ENCODE measurements at regions not wholly inside any gene's neighbourhood (a gene's known extent, or its start where the extent isn't known, plus 50 kb on each side); places are given as distances from the start of the nearest gene placed in this dataset.

DNA sequence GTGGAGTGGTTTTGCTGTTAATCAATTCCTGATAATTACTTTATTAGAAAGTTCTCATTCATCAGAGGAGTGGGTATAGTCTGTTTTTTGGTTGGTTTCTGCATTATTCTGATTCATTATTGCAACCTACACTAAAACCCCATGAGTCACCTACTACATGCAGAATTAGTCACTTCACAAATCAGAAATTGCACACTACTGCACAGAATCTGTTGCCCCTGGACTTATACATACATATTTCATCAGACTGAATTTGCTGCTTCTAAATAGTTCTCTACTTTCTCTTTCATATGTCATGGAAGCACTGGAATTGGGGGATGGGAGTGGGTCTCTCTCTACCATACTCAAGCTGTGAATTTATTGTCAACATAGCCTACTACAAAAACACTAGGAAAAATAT lies 585.1 kb downstream of the DNAH5 start (continued):
- TF ChIP-seq, protein P1, sequence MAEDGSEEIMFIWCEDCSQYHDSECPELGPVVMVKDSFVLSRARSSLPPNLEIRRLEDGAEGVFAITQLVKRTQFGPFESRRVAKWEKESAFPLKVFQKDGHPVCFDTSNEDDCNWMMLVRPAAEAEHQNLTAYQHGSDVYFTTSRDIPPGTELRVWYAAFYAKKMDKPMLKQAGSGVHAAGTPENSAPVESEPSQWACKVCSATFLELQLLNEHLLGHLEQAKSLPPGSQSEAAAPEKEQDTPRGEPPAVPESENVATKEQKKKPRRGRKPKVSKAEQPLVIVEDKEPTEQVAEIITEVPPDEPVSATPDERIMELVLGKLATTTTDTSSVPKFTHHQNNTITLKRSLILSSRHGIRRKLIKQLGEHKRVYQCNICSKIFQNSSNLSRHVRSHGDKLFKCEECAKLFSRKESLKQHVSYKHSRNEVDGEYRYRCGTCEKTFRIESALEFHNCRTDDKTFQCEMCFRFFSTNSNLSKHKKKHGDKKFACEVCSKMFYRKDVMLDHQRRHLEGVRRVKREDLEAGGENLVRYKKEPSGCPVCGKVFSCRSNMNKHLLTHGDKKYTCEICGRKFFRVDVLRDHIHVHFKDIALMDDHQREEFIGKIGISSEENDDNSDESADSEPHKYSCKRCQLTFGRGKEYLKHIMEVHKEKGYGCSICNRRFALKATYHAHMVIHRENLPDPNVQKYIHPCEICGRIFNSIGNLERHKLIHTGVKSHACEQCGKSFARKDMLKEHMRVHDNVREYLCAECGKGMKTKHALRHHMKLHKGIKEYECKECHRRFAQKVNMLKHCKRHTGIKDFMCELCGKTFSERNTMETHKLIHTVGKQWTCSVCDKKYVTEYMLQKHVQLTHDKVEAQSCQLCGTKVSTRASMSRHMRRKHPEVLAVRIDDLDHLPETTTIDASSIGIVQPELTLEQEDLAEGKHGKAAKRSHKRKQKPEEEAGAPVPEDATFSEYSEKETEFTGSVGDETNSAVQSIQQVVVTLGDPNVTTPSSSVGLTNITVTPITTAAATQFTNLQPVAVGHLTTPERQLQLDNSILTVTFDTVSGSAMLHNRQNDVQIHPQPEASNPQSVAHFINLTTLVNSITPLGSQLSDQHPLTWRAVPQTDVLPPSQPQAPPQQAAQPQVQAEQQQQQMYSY (CRISPR knock-in tag; IDR thresholded peaks at IDR 0.05): no peak
- TF ChIP-seq SMAD3 (CRISPR knock-in tag; IDR thresholded peaks at IDR 0.05; ENCODE audit: borderline replicate concordance) (no peak), ZNF396 (CRISPR knock-in tag; IDR thresholded peaks at IDR 0.05; ENCODE audit: borderline replicate concordance) (no peak), IRF2 (CRISPR knock-in tag; IDR thresholded peaks at IDR 0.05; ENCODE audit: borderline replicate concordance, low read depth) (no peak)

DNA sequence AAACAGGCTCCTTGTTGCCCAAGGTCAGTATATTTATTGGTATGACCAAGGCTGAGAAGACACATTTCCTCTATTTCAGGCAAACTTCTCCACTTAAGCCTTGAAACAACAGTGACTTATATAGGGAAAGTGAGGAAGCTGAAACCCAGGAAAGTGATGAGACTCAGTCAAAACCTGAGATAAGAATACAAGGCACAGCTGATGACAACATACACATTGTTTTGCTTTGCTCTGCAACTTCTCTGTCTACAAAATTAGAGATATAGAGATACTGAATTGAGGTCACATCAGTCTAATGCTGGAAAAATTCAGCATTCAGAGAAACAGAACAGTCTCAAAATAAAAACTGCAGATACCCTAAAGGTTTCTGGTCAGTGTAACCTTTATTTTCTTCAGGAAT lies 586.1 kb downstream of the DNAH5 start:
- Mint-ChIP-seq H3K4me1 (no peaks in the 10 kb centered on the region), H3K27me3 (ENCODE audit: low read depth) (no peaks in the 10 kb centered on the region), H3K4me3 (no peak overlapping the region), H3K27ac (no peak overlapping the region), H3K36me3 (no peaks in the 10 kb centered on the region), H3K9me3 (peaks cover 7% of the 10 kb centered on the region; the same call in 1 of the 2 replicates)
- CTCF ChIA-PET: no interaction called here
- POLR2A ChIA-PET: no interaction called here
- no peak for ATAC-seq
- no peak for DNase-seq (ENCODE audit: low spot score)
- no peak for TF ChIP-seq ZBTB21 (CRISPR knock-in tag; IDR thresholded peaks at IDR 0.05; ENCODE audit: borderline replicate concordance)
- no peak for TF ChIP-seq ATF6 (CRISPR knock-in tag; IDR thresholded peaks at IDR 0.05)
- no peak for TF ChIP-seq E2F1 (CRISPR knock-in tag; IDR thresholded peaks at IDR 0.05)
- no peak for TF ChIP-seq PRRX2 (CRISPR knock-in tag; IDR thresholded peaks at IDR 0.05)
- TF ChIP-seq MLX (CRISPR knock-in tag; IDR thresholded peaks at IDR 0.05): no peak
- TF ChIP-seq NFE2L1 (CRISPR knock-in tag; IDR thresholded peaks at IDR 0.05): no peak
- TF ChIP-seq ZNF396 (CRISPR knock-in tag; IDR thresholded peaks at IDR 0.05; ENCODE audit: borderline replicate concordance): no peak
- TF ChIP-seq SMAD4 (CRISPR knock-in tag; IDR thresholded peaks at IDR 0.05): no peak
- no peak for TF ChIP-seq AR (CRISPR knock-in tag; IDR thresholded peaks at IDR 0.05)
- TF ChIP-seq, protein P2, sequence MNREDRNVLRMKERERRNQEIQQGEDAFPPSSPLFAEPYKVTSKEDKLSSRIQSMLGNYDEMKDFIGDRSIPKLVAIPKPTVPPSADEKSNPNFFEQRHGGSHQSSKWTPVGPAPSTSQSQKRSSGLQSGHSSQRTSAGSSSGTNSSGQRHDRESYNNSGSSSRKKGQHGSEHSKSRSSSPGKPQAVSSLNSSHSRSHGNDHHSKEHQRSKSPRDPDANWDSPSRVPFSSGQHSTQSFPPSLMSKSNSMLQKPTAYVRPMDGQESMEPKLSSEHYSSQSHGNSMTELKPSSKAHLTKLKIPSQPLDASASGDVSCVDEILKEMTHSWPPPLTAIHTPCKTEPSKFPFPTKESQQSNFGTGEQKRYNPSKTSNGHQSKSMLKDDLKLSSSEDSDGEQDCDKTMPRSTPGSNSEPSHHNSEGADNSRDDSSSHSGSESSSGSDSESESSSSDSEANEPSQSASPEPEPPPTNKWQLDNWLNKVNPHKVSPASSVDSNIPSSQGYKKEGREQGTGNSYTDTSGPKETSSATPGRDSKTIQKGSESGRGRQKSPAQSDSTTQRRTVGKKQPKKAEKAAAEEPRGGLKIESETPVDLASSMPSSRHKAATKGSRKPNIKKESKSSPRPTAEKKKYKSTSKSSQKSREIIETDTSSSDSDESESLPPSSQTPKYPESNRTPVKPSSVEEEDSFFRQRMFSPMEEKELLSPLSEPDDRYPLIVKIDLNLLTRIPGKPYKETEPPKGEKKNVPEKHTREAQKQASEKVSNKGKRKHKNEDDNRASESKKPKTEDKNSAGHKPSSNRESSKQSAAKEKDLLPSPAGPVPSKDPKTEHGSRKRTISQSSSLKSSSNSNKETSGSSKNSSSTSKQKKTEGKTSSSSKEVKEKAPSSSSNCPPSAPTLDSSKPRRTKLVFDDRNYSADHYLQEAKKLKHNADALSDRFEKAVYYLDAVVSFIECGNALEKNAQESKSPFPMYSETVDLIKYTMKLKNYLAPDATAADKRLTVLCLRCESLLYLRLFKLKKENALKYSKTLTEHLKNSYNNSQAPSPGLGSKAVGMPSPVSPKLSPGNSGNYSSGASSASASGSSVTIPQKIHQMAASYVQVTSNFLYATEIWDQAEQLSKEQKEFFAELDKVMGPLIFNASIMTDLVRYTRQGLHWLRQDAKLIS (CRISPR knock-in tag; IDR thresholded peaks at IDR 0.05; ENCODE audit: borderline replicate concordance): no peak
- no peak for TF ChIP-seq ZNF425 (CRISPR knock-in tag; conservative IDR thresholded peaks at IDR 0.05)
- TF ChIP-seq NR3C1 (CRISPR knock-in tag; conservative IDR thresholded peaks at IDR 0.05; ENCODE audit: low read depth): no peak
- TF ChIP-seq EMX1 (CRISPR knock-in tag; IDR thresholded peaks at IDR 0.05): no peak
- TF ChIP-seq E2F4 (CRISPR knock-in tag; IDR thresholded peaks at IDR 0.05; ENCODE audit: borderline replicate concordance, low read depth): no peak

Data from WTC11 (cell line).